MM.1S (cell line): ENCODE measurements at regions not wholly inside any gene's neighbourhood (a gene's known extent, or its start where the extent isn't known, plus 50 kb on each side); places are given as distances from the start of the nearest gene placed in this dataset.

ENCODE experiments used
- EZH2 ChIP-seq: fragments of 300-600 bp; sonication (generic); optimal IDR thresholded peaks from 2 replicates; pipeline ENCODE3; 2017; ENCODE audit warnings: low read depth, mild to moderate bottlenecking, antibody characterized with exemption, low read length, mixed read lengths
- EZH2phosphoT487 ChIP-seq: fragments of 300-600 bp; sonication (generic); IDR thresholded peaks from 2 replicates; pipeline ENCODE4 v1.6.1; 2018; ENCODE audit warnings: antibody characterized with exemption, low read length
- TF ChIP-seq, protein P1 (sequence below): fragments of 300-600 bp; sonication (generic); IDR thresholded peaks from 2 replicates; pipeline ENCODE4 v1.5.1; 2016; ENCODE audit warnings: antibody characterized with exemption, low read length, mixed read lengths

DNA sequence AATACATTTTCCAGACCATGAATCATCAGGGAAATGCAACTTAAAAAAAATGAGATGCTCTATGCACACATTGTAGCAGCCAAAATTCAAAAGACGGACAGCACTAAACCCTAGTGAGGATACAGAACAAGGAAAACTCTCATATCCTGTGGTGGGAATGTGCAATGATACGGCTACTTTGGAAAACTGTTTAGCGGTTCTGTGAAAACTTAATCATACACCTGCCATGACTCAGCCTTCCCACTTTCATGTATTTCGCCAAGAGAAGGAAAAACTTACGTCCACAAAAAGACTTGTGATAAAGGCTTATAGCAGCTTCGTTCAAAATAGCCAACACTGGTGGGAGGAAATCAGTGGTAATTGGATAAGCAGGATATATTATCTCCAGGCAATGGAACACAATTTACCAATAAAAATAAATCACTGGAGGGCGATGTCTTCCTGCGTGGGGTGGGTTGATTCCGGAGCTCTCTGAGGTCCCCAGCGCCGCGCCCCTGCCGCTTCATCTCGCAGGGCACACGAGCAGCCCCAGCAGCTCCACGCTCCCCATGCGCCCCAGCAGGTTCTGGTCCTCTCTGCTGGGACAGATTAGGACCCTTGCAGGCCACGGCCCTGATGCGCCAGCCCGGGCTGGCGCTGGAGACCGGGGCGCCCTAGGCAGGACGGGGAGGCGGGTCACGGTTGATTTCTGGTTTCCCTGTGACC, 97.2 kb upstream of the ARHGEF7 start:
- TF ChIP-seq, protein P1, sequence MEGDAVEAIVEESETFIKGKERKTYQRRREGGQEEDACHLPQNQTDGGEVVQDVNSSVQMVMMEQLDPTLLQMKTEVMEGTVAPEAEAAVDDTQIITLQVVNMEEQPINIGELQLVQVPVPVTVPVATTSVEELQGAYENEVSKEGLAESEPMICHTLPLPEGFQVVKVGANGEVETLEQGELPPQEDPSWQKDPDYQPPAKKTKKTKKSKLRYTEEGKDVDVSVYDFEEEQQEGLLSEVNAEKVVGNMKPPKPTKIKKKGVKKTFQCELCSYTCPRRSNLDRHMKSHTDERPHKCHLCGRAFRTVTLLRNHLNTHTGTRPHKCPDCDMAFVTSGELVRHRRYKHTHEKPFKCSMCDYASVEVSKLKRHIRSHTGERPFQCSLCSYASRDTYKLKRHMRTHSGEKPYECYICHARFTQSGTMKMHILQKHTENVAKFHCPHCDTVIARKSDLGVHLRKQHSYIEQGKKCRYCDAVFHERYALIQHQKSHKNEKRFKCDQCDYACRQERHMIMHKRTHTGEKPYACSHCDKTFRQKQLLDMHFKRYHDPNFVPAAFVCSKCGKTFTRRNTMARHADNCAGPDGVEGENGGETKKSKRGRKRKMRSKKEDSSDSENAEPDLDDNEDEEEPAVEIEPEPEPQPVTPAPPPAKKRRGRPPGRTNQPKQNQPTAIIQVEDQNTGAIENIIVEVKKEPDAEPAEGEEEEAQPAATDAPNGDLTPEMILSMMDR = no peak
- no peak for TF ChIP-seq EZH2phosphoT487
- no peak for TF ChIP-seq EZH2
